ENCODE measurements at regions not wholly inside any gene's neighbourhood (a gene's known extent, or its start where the extent isn't known, plus 50 kb on each side); places are given as distances from the start of the nearest gene placed in this dataset.
"Not testable (repeated sequence)": the region's sequence is repeated elsewhere in the genome, so short reads cannot be mapped to it uniquely, and the experiment has no call there.

- DNase-seq = no peak
Observed at GRCh38 chr2:122074201-122074600, 318.8 kb downstream of the TSN start.

DNA sequence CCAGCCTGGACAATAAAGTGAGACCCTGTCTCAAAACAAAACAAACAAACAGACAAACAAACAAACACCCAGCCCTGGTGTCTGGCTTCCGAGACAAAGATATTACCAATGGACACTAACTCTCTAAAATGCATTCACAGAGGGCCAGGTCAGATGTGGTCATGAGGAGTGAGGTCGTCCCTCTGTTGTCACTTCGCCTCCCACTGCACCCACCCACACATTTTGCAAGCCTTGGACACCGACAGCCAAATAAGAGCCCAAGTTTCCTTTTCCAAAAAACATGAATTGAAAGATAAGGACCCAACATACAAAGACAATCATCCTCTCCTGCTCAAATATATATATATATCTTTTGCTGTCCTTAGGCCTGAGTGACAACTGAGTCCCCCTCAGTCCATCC, 319.9 kb downstream of the TSN start:
- no peak for DNase-seq

- DNase-seq = no peak
Observed at GRCh38 chr2:122077114-122077513, 321.7 kb downstream of the TSN start.

DNA sequence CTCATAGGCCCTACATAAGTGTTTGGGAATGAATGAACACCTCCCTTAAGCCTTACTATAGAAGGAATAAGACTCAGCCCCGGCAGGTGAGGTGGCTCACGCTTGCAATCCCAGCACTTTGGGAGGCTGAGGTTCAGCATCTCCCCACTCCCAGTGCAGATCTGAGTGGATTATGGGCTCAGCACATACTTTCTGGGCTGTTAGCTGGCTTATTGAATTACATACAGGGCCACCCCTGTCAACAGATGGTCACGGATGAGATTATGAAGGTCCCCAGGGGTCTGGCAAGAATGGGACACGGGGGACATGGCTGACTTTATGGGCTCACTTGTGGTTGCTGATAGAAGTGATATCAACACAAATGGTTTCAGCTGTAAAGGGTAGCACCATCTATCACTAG, 322.3 kb downstream of the TSN start:
- DNase-seq = no peak

GRCh38 chr2:122078451-122078850, 323.0 kb downstream of the TSN start:
- peak; percentile 37 for DNase-seq

DNA sequence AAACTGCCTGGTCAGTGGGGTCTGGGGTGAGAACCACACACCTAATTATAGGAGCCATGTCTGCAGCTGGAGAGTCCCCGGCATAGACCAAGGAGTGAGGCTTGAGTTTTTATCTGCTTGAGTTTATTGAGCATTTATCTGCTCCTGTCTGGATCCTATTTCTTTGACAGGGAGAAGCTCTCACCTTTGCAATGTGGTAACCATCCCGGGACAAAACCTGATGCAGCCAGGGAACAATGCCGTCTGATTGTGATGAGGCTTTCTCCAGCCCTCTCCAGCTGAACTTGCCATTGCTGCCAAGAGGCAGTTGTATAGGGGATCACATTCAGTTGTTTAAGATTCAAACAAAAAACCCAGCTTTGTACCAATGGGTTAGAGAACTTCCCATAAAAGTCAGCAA, 324.4 kb downstream of the TSN start:
- no peak for DNase-seq

DNA sequence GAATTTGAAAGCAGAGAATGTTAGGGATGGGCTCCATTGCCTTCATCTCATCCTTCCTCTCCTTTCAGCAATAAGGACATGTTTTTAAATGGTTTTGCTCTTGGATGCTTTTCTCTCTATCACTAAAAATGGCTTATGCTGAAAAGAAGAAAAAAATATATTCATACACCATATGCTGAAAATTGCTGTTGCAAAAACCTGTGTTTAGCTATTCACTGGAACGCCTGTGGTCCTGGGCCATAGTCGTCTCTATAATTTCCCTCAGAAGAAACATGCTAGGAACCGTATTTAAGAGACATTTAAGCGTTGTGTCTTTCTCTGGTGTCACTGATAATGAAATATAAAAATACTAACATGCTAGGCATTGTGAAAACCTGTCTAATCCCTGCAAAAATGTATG, 324.9 kb downstream of the TSN start:
- DNase-seq = no peak

GRCh38 chr2:122080871-122081270, 325.4 kb downstream of the TSN start:
- no peak for DNase-seq

DNA sequence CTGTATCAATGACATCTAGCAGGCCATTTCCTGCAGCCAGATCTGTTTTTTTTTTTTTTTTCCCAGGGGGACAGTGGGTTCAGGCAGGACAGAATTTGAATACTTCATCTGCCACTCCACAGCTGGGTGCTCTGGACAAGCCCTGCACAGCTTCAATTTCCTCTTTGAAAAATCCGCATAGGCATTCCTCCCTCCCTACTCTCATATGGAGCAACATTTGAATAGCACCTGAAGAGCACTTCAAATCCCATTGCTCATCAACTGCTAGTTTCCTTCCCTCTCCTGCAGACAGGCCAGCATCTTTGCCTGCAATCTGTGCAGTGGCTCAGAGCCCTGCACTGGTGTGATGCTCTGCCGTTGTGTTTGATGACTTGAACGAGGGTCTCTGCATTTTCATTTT, 326.3 kb downstream of the TSN start:
- no peak for DNase-seq

DNA sequence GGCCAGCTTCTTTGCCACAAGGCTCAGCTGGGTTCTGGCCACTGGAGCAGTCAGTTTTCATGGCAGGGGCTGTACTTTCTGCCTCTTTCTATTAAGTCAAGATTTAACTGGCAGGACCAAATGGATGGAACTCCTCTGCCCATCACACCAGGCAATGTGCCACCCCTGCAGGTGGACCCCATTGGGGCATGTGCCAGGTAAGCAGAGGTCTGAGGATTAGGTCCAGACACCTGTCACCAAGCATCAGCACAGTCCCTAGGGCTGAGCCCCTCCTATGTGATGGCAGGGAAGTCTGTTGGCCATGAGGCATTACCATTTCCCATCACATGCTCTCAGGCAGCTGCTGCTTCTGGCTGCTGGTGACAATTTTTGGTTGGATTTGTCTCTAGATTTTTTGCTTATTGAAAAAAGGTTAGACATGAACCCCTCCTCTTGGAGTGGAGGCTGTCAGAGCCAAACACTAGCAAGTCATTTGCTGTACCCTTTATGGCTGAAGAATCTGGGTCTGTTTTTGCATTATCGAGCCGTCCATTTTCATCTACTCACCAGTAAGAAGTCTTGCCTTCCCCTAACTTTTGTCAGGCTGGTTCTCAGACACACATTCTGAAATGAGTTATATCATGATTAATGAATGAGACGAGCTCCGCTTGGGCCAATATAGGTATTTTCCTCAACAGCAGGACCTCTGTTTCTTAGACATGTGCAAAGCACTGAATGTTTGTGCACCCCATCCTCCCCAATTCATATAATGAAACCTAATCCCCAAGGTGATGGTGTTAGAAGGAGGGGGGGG, 328.0 kb downstream of the TSN start:
- DNase-seq = no peak

DNA sequence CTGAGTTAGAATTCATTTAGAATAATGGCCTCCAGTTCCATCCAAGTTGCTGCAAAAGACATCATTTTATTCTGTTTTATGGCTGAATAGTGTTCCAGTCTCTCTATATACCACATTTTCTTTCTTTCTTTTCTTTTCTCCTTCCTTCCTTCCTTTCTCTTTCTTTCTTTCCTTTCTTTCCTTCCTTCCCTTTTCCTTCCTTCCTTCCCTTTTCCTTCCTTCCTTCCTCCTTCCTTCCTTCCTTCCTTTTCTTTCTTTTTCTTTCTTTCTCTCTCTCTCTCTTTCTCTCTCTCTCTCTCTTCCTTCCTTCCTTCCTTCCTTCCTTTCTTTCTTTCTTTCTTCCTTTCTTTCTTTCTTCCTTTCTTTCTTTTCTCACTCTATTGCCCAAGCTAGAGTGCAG, 330.2 kb downstream of the TSN start:
- DNase-seq = not testable (repeated sequence)

- no peak for DNase-seq
Observed at GRCh38 chr2:122094557-122094956, 339.1 kb downstream of the TSN start.

GRCh38 chr2:122096761-122097160, 341.3 kb downstream of the TSN start:
- no peak for DNase-seq

- peak; percentile 14 for DNase-seq
Observed at GRCh38 chr2:122098306-122098705, 342.9 kb downstream of the TSN start.

DNA sequence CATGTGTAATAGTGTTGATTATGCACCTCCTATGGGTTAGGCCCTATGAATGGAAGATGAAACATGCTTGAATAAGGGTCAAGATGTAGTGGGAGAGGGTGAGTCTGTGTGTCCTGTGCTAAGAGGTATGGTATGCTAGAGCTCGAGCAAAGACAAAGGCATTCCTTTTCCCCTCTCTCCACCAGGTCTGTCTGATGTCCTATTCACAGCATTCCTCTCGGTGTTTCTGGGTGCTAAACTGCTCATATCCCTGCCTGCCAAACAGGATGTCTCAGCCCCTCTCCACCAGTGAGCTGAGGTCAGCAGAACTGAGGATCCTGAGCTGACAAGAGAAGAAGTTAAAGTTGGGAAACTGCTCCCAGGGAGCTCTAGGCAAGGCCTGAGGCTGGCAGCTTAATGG, 344.9 kb downstream of the TSN start:
- DNase-seq = peak; percentile 46

- DNase-seq = no peak
Observed at GRCh38 chr2:122100756-122101155, 345.3 kb downstream of the TSN start.

DNA sequence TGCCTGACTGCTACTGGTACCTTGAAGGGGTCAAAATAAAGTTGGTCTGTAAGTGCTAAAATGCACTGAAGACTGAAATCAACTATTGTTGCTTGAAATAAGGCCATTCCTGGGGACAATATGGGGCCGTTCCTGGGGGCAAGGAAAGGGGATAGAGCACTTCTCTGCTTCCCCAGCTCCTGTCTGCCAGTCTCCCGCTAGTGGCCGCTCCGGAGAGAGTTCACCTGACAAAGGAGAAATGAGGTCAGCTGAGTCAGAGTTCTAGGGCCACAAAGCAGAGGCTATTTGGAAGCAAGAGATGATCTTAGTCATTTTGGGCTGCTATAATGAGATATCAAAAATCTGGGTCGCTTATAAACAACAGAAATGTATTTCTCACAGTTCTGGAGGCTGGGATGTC, 345.9 kb downstream of the TSN start:
- no peak for DNase-seq

- DNase-seq = no peak
Observed at GRCh38 chr2:122105171-122105876, 349.9 kb downstream of the TSN start.

GRCh38 chr2:122105877-122106206, 350.4 kb downstream of the TSN start:
- no peak for DNase-seq

DNA sequence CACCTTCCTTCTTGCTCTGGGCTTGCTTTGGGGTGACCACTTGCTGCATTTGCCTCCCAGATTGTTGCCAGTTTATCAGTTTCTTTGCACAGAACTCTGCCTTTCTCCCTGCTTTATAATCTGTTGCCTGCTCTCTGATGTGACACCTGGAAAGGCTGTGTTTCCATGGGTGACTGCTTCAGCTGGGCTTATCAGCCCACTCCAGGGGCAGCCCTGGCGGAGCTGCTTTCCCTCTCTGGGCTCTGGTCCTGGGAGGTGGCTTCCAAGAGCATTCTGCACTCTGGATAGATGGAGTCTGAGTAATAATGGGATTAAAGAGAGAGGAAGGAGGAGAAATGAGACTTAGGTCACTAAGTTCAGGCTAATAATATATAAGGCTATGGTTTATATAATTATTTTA, 352.7 kb downstream of the TSN start:
- no peak for DNase-seq

DNA sequence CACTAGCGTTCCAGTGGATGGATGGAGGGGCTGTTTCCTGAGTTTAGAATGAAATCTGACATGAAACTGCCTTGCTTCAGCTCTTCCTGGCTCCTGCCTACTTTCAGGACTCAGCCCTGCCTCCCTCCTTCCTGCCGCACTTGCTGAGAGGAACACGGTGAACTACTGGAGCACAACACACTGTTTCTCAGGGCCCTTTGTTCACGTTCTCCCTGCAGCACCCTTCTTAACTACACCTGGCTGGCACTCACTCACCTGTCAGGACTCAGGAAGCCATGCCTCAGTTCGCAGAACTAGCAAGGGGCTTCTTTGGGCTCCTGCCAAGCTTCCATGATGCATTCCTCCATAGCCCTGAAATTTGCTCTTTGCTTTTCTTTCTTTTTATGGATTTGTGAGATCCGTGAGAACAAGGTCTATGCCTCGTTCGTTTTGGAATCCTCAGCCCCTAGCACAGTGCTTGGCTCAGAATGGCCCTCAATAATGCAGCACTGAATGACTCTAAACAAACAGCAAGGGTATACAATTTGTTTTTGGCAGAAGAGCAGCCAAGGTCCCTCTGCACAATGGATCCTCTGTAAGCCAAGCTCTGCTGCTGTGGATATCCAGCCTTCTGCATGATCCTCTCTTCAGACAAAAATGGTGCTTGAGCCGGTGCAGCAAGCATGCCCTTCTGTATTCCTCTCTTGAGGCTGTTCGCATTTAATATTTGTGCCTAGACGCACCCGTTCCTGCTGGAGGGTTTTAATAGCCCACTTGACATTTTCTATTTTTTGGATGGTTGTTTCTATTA, 357.0 kb downstream of the TSN start:
- DNase-seq = no peak

DNA sequence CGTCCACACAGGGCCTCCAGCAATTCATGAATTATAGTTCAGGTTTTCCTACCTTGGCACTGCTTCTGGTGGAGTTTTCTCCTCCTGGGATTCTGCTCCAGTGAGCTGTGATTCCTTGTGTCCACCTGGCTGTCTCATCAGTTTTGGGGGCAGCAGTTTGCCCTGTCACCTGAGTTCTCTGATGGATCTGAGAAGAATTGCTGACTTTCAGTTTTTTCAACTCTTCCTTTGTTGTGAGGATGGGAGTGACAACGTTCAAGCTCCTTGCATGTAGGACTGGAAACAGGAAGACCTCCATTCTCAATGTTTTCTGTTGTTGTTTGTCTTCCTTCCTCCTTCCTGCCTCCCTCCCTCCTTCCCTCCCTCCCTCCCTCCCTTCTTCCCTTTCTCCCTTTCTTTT, 359.0 kb downstream of the TSN start:
- no peak for DNase-seq

- DNase-seq = no peak
Observed at GRCh38 chr2:122117371-122117770, 361.9 kb downstream of the TSN start.

DNA sequence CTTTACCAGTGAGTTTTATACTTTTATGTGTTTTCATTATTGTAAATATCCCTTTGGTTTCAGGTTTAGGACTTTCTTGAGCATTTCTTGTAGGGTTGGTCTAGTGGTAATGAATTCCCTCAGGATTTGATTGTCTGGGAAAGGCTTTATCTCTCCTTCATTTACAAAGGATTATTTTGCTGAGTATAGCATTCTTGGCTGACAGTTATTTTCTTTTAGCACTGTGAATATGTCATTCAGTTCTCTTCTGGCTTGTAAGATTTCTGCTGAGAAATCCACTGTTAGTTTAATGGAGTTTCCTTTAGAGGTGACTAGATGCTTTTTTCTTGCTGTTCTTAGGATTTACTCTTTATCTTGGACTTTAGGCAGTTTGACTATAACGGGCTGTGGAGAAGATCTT, 373.9 kb downstream of the TSN start:
- no peak for DNase-seq

Measured in fibroblast of skin of right biceps (primary cell).